Activated naive CD4-positive, alpha-beta T cell treated with anti-CD3 and anti-CD28 coated beads, Interleukin-2, amount 50 U/mL, for 16 hours (primary cell): ENCODE measurements at regions not wholly inside any gene's neighbourhood (a gene's known extent, or its start where the extent isn't known, plus 50 kb on each side); places are given as distances from the start of the nearest gene placed in this dataset.

ENCODE experiments used
- DNase-seq: peaks from one replicate; pipeline ENCODE4 v3.0.0-alpha.2; 2020

- DNase-seq = no peak
These were observed 121.6 kb downstream of the ZFP36L2 start for GRCh38 chr2:43104763-43105162.

DNA sequence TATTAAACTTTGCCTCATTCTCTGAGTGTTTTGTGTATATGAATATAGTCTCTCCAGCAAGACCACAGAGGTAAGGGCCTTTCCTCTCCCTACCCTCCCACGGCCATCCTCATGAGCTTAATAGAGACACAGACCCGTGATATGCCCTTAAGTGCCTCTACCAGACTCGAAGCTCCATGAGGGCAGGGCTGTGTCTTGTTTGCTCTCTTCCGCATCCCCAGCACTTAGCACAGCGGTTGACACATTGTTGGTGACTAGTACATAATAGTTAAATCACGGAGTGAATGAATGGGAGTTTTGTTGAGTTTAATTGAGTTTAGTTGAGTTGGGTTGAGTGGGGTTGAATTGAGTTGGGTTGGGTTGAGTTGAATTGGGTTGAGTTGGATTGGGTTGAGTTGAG lies 122.3 kb downstream of the ZFP36L2 start:
- DNase-seq = no peak

GRCh38 chr2:43103093-43103404 lies 123.4 kb downstream of the ZFP36L2 start:
- DNase-seq = no peak

- no peak for DNase-seq
These were observed 123.9 kb downstream of the ZFP36L2 start for GRCh38 chr2:43102366-43103092.

DNA sequence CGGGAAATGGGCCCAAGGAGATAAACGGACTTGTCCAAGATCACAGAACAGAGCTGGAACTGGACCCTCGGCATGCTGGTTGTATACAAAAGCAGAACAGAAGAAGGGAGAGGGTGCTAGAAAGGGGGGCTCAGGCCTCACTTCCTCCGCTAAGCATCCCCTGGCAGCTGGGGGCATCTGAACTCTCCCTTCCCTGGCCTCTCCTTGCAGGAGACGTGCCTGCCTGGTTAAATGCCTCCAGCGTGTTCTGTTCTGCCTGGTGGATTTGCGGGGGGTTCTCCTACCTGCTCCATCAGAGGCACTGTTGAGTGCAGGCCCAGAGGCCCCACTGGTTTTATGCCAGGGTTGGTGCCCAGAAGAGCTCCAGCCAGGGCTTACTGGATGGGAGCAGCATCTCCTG lies 124.7 kb downstream of the ZFP36L2 start:
- no peak for DNase-seq

GRCh38 chr2:43100883-43101662 lies 125.3 kb downstream of the ZFP36L2 start:
- DNase-seq = no peak

GRCh38 chr2:43100362-43100882 lies 126.0 kb downstream of the ZFP36L2 start:
- DNase-seq = no peak

DNA sequence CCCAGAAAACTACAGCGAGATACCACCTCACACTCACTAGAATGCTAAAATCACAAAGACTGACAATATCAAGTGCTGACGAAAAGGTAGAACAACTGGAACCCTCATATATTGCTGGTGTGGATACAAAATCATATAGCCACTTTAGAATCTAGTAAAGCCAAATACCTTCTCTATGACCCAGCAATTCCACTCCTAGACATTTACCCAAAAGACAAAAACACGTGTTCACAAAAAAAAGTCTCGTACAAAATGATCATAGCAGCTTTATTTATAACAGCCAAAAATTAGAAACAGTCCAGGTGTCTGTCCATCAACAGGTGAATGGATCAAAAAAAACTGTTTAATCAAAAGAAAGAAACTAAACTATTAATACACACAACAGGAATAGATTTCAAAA lies 126.6 kb downstream of the ZFP36L2 start:
- no peak for DNase-seq

- DNase-seq = no peak
These were observed 127.9 kb downstream of the ZFP36L2 start for GRCh38 chr2:43098539-43098938.

- DNase-seq = no peak
These were observed 128.6 kb downstream of the ZFP36L2 start for GRCh38 chr2:43097644-43098408.

DNA sequence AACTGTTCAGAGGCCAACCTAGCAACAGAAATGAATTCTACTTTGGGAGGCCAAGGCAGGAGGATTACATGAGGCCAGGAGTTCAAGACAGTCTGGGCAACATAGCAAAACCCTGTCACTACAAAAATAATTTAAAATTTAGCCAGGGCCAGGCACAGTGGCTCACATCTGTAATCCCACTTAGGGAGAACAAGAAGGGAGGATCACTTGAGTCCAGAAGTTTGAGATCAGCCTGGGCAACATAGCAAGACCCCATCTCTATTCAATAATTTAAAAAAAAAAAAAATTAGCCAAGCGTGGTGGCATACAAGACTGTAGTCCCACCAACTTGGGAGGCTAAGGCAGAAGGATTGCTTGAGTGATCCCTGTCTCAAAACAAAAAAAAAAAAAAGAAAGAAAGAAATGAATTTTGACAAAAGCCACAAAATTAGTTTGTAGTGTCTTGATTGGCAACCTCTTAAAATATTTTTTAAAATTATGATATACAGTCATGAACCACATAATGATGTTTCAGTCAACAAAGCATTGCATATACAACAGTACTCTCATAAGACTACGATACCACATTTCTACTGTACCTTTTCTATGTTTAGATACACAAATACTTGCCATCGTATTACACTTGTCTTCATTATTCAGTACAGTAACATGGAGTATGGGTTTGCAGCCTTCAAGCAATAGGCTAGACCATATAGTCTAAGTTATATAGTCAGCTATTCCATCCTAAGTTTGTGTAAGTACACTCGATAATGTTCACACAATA lies 130.7 kb downstream of the ZFP36L2 start:
- no peak for DNase-seq

DNA sequence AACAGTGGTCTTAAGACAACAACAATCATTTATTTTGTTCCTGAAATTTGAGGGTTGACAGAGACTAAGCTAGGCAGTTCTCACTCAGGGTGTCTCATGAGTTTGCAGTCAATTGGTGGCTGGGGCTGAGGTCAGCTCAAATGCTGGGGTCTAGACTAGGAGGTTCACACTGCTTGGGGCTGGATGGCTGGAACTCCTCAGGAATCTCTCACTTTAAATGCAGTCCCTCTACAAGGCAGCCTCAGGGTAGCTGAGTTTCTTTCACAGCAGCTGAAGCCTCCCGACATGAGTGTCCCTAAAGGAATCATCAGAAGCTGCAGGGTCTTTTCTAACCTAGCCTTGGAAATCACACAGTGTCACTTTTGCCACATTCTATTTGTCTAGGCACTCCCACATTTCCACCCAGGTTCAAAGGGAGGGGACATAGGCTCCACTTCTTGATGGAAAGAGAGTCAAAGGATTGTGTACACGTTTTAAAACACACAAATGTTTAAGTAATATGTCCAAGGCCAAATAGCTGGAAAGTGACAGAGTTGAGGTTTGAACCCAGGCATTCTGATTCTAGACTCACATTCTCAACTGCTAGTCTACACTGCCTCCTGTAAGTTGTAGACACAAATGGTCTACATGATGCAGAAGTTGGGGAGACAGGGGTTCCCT lies 133.8 kb downstream of the ZFP36L2 start:
- DNase-seq = no peak

DNA sequence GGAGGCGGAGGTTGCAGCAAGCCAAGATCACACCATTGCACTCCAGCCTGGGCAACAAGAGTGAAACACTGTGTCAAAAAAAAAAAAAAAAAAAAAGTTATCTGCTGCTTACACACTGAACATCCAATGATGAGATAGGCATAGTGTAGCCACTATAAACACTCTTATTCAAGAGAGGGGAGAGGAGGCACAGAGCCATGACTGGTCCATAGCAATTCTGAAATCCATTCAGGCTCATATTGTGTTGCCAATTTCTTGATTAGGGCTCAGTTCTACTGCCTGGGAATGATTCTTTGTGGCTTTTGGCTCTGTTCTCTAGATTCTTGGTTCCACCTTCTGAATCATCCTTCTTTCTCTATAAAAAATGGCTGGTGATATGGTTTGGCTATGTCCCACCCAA lies 136.1 kb downstream of the ZFP36L2 start:
- DNase-seq = no peak

GRCh38 chr2:43088143-43089073 lies 138.0 kb downstream of the ZFP36L2 start:
- DNase-seq = no peak

DNA sequence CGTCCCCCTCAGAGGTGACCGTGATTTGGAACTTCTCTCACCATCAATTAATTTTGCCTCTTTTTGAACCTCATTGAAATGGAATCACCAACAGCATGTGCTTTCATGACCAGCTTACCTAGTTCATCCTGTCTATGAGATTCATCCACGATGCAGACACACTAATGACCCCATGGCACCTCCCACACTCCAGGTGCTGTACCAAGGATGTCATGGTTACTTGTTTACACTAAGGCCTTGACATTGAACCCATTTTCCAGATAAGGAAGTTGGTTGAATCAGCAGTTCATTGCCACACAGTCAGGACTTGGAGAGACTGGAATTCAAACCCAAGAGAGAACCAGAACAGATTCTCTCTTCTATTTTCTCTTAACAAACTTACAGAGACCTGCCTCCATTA lies 139.0 kb downstream of the ZFP36L2 start:
- DNase-seq = no peak

DNA sequence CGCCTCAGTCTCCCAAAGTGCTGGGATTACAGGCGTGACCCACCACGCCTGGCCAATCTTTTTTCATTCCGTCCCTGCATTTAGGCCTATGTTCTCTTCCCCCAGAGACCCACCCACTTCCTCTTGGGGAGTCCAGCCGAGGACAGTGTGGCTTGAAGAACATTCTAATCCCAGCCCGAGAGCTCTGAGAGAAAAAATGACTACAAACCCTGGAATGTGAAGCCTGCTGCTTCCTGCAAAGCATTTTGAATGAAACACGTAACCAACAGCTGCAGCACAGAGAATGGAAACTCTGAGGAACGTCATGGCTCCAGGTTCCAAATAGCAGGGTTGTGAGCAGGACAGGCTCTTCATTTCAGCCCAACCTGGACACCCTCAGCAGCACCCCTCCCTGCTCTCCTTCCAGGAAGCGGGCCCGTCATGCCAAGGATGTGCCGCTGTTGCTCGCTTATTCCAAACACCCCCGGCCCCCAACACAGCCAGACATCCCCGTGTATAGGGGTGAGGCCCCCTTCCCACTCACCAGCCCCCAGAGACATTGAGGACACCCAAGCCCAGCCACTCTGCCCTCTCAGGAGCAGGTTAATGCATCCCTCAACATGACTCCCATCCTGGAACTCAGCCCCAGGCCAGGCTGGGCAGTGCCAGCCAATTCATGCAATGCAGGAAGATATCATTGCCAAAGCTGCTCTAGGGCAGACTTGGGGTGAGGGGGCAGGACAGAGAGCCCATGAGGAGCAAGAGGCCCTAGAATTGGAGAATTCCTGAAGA lies 139.8 kb downstream of the ZFP36L2 start:
- no peak for DNase-seq

DNA sequence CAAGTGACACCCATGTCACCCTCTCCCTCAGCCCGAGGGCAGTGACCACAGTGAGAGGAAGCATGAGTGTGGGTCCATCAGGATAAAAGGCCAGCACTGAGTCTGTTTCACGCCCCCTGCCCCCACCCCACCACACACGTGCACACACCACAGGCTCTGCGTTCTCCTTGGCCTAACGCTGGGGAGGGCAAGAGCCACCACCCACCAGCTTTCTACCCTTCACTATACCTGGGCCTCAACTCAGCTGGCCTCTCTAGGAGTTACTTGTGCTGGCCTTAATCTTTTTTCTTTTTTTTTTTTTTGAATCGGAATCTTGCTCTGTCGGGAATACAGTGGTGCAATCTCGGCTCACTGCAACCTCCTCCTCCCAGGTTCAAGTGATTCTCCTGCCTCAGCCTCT lies 140.5 kb downstream of the ZFP36L2 start:
- DNase-seq = no peak

- DNase-seq = no peak
These were observed 140.9 kb downstream of the ZFP36L2 start for GRCh38 chr2:43085505-43085904.

GRCh38 chr2:43084699-43085091 lies 141.7 kb downstream of the ZFP36L2 start:
- no peak for DNase-seq
